HCEC 1CT (cell line): ENCODE measurements at regions not wholly inside any gene's neighbourhood (a gene's known extent, or its start where the extent isn't known, plus 50 kb on each side); places are given as distances from the start of the nearest gene placed in this dataset.

Source experiments
- DNase-seq: peaks from one replicate; pipeline ENCODE4 v3.0.0-alpha.2; 2017

DNA sequence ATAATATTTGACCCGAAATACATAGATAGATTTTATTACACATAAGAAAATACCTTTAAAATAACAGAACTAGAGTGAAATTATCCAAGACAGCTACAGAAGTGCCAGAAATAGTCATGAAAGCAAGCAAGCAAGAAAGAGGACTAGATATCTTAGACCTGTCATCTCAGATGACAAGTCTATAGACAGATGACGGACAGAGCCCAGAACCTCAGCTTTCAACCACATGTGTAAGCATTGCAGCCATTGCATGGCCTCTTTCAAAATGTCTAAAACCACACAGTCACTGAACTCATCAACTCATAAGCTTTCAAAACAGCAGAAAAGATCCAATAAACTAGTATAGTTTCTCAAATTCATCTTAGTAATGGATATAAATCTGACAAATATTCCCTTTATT lies 59.8 kb upstream of the FHIT start:
- no peak for DNase-seq

DNA sequence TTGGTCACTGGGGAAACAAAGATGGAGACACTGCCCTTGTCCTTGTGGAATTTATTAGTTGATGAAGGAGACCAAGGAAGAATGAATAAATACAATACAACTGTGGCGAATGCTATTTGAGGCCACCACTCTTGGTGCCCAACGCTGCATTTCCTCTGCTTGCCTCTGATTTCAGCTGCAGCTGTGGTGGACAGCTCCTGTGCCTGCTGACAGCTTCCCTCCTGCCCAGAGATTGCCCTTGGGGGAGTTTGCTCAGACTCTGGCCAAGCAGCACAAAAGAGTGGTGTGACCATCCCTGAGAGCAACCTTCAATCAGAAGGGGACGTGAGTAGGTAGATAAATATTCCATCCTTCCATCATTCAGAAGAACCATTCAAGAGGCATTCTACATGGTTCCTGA lies 64.6 kb upstream of the FHIT start:
- no peak for DNase-seq

DNA sequence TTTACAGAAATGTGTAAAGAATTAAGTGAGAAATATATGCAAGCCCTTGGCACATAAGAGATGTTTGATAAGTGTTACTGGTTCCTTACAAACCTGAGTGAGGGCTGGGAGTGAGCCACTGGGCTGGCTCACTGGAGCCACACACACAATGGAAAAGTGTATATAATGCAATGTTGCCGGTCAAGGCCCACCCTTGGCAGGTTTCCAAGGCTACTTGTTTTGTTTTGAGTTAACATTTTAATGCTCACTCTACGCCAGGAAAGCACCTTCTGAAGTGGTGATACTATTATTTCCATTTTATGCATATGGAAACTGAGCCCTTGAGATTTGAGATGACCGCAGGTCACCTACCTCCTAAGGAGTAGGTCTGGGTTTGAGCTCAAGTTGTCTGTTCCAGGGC lies 71.8 kb upstream of the FHIT start:
- no peak for DNase-seq

DNA sequence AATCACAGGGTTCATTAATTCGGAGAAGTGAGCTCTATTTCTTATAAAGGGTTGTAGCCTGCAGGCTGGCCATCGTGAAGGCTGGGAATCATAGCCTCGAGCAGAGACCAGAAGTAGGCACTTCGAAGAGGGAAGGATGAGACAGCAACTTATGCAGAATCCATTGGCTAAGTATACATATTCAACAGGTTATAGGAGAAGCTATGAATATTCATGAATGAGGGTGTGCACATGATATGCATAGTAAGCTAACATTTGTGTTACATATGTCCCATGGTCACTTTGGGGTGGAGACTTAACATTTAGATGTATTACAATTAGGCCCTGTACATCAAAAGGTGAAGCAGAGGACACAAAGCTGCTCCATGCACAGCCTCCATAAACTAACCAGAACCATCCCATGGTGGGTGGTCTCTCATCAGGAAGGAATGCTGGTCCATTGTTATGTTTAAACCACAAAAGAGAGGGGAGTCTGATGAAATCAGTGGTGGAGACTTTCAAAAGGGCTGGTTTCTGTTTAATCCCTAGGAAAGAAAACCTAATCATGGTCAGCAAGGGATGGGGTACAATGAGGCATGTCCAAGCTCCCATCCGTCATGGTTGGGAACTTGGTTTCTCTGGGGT lies 80.8 kb upstream of the FHIT start:
- no peak for DNase-seq

DNA sequence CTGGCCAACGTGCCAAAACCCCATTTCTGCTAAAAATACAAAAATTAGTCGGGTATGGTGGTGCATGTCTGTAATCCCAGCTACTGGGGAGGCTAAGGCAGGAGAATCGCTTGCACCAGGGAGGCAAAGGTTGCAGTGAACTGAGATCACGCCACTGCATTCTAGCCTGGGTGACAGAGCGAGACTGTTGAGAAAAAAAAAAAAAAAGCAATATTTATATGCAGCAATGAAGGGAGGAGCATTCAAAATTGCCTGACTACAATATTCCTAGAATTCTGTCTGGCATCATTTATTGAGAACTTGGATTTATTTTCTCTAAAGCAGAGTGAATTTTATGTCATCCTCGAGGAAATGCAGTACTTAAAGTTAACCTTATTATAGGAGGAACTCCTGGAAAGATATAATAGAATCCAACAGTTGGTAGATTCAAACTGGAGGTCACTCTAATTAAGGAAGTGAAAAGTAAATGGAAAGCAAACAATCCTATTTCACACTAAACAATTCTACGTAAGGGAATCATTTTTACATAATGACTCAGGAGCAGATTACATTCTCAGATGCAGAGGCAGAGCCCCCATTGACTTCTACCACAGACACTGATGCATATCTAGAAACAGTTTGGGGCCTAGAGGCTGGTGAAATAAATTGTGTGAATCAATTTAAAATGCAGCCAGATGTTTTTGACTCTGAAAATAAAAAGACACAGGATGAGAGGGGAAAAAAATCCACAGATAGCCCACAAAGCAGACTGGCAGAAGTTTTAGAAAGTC lies 82.1 kb upstream of the FHIT start:
- DNase-seq = no peak

DNA sequence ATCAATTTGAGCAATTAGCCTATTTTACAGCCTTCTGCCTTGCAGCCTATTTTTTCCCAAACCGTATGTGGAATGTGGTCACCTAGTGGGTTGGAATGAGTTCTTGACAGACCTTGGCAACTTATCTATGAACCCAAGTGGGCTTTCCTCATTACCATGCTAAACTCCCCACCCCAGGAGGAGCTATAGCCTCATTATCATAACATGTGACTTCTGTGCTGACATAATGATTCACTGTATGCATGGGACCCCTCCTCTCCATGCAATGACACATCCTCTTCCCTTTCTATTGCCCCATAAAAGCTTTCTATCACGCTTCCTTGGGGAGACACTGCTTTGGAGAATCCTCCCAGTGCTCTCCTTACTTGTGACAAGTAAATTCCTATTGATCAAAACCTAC lies 83.5 kb upstream of the FHIT start:
- no peak for DNase-seq

DNA sequence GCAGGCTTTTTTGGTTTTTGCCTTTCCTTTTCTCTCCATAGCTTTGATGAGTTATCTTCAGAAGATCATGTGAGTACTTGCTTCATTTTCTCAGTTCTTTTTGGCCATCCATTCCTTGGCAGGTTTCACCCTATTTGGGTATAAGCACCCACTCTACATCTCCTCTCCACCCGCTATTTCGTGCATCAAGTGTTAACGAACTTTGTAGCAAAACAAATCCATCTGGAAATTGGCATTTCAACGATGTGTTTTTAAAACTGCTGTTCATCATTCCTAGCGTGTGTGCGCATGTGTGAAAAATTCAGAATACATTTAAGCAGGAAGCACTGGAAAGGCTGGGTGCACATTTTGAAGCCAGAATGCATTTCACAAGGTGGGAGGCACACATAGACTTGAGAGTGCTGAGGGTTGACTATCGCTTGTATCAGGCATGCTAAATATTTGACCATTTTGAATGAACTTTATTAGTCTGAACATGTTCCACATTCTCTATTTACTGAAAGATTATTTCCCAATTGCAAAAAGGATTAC lies 89.7 kb upstream of the FHIT start:
- no peak for DNase-seq

DNA sequence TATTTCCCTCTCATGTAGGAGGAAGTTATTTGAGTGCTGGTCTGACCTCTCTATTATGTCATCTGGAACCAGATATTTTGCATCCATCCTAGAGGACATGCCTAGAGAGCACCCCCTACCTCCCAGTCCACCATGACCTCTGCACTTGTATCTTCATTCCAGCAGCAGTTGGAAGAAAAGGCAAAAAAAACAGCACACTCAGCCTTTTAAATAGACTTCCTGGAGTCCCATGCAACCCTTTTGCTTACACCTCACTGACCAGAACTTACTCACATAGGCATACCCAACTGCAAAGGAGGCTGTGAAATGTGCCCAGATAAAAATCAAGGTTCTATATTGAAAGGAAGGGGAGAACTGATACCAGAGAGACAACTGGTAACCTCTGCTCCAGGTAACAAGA lies 92.3 kb upstream of the FHIT start:
- no peak for DNase-seq

DNA sequence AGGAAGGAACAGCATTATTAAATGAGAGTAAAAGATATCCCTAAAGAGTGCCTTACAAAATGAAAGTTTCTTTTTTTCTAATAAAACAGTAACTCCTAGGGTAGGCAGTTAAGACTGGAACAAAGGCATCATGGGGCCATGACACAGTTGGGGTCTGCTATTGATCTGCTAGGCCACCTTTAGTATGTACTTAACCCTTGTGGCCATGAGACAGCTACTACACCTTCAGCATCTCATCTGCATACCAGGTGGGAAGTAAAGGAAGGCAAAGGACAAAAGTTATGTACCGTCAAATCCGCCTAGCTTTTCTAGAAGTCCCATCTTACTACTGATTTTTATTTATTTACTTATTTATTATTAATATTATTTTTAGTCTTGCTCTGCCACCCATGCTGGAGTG lies 93.8 kb upstream of the FHIT start:
- no peak for DNase-seq

DNA sequence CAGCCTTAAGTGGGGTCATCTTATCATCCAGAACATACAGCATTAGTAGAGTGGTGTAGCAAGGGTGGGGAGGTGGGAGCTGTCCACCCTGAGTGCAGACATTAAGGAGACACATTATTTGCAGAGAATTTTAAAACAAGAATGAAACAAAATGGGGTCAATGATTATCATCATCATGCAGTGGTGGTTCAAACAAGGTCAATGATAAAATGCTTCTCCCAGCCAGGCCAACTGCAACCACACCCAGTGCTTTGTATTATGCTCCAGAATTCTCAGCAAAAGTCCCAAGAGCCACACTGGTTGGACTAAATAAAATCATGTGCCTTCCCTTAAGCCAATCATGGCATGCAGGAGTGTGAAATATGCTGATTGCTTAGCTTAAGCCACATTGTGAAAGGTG lies 96.7 kb upstream of the FHIT start:
- DNase-seq = no peak

DNA sequence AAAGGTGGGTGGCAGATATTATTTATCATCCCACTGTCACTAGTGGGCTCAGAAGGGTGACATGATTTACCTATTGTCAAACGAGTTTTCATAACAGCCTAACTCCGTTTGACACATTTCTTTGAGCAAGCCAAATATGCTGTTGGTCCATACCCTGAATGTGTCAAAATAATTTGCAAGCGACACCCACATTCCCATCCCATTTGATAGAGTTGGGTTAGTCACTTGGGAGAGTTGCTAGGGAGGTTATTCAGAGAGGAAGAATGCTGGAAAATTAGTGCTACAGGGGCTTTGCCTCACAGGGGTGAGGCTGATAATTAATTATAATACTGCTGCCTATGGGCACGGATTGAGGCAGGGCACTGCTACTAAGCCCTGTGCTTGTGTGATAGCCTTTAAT lies 98.5 kb upstream of the FHIT start:
- no peak for DNase-seq

DNA sequence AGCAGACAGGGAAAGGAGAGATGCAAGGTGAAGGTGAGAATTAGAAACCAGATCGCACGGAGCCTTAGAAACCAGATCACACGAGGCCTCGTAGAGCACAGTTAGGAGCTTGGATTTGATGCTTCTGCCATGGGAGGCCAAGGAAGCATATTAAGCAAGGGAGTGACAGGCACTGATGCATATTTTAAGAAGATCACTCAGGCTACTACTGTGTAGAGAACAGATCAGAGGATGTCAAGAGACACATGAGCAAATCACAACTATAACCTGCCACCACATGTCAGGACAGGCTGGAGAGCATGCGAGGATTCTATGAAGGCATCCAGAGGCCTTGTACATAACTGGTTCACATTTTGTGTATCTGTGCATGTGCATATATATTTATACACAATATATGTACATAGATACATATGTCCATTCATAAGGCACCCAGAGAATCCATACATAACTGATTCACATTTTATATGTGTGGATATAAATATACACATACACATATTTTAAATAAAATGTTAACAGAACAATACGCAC lies 99.6 kb upstream of the FHIT start:
- no peak for DNase-seq

DNA sequence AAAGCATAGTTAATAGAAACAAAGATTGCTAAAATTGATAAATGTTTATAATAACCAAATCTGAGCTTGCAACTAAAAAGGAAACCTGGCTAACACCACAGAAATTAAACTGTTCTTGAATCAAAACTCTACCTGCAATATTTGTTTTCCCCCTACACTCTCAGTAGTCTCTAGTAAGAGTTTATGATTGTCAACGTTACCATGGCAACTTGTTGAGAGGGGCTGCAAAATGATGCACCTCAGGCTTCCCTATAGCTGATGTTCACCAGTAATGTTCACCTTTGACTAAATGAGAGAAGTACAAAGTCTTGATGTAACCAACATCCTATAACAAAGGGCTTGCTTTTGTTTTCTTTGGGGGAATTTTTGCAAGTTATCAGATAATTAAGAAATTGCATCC lies 101.1 kb upstream of the FHIT start:
- no peak for DNase-seq

DNA sequence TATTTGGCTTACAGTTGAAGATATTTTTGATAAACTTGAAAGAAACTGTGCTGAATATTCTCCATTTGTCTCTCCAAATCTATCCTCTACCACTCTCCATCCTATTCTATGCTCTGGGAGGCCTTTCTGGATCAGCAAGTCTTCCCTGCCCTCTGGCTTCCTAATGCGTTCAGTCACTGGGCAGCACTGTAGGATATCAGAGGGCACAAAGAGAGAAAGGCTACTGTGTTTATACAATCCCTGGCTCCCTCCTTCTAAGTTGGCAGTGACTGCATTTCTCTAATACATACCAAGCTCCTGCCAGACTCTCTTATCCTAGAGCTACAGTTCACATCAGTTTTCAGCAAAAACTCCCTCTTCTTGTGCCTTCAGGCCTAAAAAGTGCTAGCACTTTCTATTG lies 102.1 kb upstream of the FHIT start:
- no peak for DNase-seq

DNA sequence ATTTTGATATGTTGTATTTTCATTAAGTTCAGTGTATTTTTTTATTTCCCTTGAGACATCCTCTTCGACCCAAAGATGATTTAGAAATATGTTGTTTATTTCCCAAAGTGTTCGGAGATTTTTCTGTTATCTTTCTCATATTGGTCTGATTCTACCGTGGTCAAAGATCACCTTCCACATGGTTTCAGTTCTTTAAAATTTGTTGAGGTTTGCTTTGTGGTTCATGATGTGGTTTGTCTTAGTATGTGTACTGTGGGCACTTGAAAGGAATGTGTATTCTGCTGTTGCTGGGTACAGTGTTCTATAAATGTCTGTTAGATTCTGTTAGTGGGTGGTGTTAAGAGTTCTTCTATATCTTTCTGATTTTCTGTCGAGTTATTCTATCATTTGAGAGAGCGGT lies 103.4 kb upstream of the FHIT start:
- DNase-seq = no peak

DNA sequence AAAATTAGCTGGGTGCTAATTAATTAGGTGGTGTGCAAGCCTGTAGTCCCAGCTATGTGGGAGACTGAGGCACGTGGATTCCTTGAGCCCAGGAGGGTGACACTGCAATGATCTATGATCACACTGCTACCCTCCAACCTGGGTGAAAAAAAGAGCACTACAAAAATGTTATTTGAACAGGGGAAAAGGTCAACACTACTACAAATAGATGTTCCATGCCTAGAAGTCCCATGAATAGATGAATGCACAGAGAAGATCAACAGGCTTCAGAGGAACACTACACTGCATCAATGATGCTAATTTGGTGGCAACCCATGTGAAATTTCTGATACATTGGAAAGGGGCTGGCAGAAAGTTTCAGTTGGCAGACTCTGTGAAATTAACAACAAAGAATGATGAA lies 105.4 kb upstream of the FHIT start:
- no peak for DNase-seq

DNA sequence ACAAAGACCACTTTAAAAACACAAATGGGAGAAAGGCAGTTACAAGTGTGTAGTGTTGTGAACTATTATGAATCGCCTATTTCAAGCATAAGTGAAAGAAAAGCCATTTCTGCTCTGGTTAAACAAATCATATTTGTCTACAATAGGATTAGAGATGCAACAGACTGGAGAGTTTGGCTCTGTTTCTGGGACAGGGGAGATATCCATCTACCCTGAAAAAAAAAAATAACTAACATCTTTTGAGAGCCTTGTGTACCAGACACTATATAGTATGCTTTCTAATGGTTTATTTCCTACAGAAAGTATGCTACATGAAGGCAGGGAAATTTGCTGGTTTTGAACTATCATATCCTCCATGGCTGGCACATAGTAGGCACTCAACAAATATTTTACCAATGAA lies 106.7 kb upstream of the FHIT start:
- DNase-seq = no peak

DNA sequence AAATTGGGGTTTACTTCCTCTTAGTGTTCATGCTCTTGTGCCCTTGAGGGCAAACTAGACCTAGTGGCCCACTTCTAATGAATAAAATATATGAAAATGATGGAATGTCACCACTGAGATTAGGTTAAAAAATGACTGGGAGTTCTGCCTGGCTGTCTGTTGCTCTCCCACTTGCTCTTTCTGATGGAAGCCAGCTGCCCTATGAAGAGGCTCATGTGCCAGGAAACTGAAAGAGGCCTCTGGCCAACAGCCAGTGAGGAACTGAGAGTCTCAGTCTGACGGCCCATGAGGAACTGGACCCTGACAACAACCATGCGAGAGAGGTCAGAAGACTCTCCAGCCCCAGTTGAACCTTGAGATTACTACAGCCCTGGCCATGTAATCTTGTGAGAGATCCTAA lies 107.1 kb upstream of the FHIT start:
- no peak for DNase-seq

DNA sequence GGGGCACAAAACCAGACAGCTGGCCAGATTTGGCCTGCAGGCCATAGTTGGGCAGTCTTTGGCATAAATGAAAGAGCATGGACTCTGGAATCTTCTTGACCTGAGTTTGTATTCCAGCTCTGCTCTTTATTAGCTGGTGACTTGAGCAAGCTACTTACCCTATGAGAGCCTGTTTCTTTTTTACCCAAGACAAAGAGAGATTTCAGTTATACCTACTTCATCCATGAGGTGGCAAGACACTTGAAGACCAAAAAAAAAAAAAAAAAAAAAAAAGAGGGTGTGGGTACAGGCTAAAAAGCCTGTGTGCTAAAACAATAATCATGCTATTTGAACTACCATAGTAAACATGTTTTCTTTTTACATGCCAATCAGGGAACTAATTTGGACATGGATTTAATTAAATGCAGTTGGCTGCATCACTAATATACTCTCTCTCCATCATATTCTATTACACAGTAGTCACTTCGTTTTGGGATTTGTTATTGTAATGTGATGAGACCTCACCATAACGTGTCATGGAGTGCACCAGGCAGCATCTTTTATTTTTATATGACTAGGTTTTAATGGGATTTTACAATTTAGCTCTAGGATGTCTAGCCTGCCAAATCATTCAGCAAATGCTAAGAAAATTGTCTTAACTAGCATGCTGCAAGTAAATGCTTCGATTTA lies 109.2 kb upstream of the FHIT start:
- no peak for DNase-seq

DNA sequence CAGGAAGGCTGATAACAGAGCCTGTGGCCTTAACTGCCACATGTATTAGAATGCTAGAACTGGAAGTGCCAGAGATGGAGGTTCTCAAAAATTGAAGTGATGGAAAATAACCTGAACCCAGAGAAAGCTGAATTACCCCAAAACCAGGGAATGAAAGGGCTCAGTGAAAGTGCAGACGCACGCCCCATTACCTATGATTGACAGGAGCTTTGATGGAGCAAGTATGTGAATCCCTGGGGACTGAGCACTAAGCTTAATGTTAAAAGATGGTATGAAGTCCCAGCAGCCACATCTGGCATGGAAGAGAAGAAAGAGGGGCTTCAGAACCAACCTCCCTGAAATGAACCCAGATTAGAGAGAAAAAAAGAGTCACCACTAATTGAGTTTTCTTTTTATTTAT lies 118.4 kb upstream of the FHIT start:
- no peak for DNase-seq

DNA sequence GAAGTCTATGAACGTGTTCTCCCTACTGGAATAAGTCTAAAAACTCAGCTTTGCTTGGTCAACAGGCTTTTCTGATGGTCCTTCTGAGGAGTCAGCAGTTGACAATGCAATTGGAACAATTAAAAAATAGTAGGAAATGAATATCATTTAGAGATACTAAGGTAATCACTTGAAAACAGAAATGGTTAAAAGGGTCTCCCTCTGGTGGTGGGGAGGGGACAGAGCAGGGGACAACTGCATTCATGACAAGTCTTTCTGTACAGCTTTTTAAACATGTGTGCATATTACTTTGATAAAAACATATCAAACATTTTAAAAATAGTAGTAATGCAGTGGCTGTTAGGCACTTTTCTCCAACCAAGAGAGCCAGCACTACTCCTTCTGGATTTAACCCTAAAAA lies 119.9 kb upstream of the FHIT start:
- no peak for DNase-seq

DNA sequence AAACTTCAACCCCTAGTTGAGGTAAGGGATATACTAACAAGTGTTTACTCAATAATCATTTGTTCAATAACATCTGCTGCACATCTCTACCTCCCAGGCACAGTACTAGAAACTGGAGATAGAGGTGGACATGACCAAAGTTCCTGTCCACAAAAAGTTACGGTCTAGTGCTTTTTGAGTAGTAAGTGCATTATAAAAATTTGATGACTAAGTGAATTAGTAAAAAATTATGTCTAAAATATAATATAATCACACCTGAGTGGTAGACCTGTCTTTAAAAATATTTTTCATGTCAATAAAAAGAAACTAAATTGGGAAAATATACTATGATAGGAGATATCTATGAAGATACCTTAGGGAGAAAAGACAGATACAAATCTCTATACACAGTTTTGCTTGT lies 121.5 kb upstream of the FHIT start:
- DNase-seq = no peak

DNA sequence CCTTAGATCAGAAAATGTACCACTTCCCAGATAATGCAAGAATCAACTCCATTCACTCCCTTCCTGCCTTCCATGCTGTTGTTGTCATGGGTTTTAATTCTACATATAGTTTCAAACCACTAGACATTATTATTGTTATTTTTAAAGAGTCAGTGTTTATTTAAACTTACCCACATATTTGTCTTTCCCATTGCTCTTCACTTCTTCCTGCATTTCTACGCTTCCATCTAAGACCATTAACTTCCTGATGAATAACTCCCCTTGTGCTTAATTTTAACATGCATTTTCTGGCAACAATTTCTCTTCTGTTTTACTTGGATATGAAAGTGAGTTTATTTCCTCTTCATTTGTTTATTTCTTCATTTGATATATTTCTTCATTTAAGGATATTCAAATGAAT lies 127.1 kb upstream of the FHIT start:
- DNase-seq = no peak

DNA sequence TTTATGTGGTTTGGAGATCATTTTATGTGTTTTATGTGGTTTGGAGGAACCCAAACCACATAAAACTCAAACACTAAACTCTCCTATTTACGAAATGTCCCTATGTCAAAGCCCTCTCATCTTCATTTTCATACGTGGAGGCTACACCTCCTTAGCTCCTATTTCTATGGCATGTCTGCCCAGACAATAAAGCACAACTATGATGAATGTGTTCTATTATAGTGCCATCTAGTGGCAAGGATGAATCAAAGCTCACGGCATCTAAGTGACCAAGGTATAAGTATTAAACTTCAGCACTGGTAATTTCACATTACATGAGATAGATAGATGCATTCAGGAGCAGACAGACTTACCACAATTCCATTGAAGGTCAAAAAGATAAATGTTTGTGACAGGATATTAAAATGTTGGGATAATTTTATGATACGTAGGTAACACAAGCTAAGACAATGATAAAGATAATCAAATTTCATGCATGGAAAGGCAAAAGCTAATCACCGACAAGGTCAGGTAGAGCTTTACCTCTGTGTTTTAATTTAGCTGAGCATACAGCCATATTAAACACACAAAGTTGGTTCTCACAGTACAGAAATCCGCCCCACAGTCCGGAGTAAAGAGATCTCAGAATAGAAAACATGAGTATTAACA lies 130.6 kb upstream of the FHIT start:
- peak; percentile 30 for DNase-seq
